ENCODE measurements at regions not wholly inside any gene's neighbourhood (a gene's known extent, or its start where the extent isn't known, plus 50 kb on each side); places are given as distances from the start of the nearest gene placed in this dataset.
"Not testable (repeated sequence)": the region's sequence is repeated elsewhere in the genome, so short reads cannot be mapped to it uniquely, and the experiment has no call there.

DNA sequence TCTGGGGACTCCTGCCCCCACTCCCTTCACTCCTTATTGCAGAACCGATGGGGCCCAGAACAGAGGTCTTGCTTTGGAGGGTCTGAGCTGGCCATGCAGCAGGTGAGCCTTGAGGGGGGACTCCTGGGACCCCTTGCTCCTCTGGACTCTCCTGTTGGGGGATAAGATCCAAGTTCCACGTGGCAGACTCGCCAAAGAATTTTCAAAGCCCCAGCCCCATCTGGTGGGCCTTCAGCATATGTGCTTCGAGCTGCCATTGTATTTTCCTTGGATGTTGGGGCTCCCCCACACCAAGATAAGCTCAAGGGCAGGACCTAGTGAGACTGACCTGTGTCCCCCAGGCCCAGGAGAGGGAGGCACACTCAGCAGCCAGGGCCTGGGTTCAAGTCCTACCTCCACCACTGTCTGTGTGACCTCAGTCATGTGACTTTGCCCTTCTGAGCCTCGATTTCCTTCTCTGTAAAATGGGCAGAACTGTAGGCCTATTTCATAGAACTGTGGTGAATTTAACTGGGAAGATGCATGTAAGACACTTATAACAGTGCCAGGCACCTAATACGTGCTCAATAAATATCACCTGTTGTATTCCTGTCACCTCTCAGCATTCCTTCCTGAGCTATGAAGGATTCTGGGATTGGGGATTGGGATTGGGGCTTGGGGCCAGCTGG is 115.5 kb downstream of the VEGFA start:
- DNase-seq (ENCODE audit: low spot score): no peak

- DNase-seq (ENCODE audit: low spot score): no peak
Measured at GRCh38 chr6:43884652-43885022, 114.6 kb downstream of the VEGFA start.

DNA sequence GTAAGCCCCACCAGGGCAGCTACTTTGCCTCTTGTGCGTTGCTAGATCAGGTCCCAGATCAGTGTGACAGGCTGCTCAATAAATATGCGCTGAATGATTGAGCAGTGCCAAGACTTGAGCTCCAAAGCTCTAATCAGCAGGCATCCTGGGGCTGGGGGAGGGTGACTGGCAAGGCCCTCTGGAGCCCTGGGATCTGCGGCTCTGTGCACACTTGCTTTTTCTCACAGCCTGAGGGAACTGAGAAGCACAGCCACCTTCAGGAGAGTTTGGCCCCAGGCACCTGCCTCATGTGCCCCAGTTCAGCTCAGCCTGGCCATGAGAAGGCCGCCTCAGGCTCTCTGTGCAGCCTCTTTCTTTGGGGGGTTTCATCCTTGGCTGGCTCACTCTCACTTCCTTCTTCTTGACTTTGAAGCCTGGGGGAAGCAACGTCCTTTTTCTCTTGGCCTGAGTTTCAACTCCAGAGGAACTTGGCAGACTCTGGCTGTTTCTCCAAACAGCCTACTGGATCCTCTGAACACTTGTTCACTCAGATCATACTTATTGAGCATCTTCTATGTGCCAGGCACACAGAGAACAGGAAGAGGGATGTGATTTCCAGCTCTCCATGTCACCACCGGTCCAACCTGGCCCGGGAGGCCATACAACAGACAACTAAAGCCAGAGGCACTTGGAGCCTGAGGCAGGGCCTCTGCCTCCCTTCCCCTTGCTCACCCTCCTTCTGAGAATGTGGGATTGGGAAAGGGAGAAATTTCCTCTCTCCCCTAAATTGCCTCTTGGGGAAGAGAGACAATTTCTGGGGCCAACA is 114.0 kb downstream of the VEGFA start:
- DNase-seq (ENCODE audit: low spot score): peak; percentile 64

DNA sequence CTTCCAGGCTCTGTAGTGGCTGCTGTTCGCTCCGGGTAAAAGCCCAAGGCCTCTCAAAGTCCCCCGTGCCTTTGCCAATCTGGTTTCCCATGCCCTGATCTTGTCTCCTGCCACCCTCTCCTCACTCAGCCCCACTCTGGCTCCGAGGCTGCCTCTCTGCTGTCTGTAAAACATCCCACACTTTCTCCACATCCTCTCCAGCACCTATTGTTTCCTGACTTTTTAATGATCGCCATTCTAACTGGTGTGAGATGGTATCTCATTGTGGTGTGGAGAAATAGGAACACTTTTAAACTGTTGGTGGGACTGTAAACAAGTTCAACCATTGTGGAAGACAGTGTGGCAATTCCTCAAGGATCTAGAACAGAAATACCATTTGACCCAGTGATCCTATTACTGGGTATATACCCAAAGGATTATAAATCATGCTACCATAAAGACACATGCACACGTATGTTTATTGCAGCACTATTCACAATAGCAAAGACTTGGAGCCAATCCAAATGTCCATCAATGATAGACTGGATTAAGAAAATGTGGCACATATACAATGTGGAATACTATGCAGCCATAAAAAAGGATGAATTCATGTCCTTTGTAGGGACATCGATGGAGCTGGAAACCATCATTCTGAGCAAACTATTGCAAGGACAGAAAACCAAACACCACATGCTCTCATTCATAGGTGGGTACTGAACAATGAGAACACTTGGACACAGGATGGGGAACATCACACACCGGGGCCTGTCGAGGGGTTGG is 112.9 kb downstream of the VEGFA start:
- DNase-seq (ENCODE audit: low spot score): not testable (repeated sequence)

DNA sequence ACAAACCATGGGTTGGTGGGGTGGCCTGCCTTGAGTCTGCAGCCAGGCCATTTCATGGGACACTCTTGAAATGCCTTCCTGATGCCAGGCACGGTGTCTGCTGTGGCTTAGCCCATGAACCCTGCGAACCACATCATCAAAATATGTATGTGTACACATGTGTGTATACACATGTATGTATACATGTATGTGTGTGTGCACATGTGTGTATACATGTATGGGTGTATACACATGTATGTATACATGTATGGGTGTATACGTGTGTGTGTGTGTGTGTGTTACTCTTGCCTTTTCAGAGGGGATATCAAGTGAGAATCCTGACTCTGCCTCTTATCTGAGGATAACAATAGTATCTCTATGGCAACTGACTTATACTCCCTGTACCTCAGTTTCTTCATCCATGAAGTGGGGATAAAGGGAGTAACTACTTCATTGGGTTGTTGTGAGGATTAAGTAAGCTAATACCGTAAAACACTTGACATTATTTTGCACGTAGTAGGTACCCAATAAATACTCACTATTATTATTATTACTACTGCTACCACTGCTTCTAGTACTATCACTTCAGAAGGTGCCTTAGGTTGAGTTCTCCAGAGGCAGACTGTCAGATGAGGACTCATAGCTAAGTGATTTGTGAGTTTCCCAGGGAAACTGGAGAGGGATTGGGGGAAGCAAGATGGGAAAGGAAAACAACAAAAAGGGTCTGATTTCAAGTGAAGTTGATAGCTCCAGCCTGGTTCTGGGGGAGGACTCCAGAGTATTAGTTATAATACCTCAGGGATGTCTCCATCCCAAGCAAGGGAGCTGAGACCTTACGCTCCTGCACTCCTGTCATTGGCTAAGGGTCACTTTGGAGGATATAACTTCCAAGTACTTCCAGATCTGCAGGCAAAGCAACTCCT is 110.5 kb downstream of the VEGFA start:
- DNase-seq (ENCODE audit: low spot score): no peak

DNA sequence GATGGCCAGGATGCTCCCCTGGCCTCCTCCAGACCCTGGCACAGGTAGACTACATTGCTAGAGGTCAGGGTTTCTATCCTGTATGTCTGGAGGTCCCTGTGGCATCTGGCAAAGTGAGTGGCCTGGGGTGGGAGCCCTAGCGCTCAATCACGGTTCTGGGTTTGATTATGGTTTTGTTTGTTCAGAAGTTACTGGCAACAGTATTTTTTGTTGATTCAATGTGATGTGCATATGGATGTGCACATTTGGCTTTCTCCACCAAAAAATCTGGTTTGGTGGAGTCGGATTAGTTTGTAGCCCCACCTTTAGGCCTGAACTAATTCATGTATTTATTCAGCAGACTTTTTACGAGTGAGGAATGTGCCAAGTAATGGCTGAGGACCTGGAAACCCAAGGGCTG is 109.7 kb downstream of the VEGFA start:
- DNase-seq (ENCODE audit: low spot score): no peak

GRCh38 chr6:43878823-43879495 is 108.9 kb downstream of the VEGFA start:
- peak; percentile 81 for DNase-seq (ENCODE audit: low spot score)

DNA sequence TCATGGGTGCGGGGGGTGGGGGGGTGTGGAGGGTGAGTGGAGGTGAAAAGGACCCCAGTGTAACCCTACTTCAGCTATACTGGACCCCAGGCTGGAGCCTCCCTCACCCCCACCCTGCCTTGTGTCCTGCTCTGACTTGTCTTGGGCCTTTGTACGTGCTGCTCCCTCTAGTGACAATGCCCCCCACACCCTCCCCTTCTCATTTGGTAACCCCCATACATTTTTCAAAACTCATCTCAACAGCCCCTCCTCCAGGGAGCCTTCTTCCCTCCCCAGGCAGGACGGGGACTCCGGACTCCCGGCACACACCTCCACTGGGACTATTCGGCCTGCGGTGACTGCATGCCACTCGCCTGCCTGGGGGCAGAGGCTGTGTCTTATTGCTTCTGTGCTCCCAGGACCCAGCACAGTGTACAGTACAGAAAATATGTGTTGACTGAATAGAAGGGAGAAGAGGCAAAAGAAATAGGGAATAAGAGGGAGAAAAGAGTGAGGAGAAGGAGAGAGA is 108.2 kb downstream of the VEGFA start:
- no peak for DNase-seq (ENCODE audit: low spot score)

DNA sequence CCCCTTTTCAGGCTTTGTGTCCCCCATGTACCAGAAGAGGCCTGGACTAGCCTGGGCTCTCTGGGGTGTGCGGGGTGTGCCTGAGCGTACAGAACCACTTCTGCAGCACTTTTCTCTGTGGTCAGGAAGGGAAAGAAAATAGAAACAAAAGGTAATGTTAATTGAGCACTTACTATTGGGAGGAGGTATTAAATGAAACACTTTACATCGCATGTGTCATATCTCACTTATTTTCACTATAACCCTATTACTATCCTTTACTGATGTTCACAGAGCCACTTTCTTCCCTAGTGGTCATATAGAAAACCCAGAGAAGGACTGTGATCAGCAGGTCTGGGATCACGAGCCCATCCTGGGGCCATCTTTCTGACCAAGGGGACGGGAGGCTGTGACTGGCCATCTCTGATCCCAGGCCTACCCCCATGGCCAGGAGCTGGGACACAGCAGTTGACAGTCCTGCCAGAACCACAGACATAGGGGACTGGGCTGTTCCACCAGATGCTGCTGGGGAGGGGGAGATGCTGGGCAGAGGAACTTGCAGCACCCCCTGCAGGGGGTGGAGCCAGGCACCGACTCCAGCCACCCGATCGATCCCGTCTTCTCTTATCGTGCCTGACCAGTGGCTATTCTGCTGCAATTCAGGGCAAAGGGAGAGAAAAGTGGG is 107.6 kb downstream of the VEGFA start:
- no peak for DNase-seq (ENCODE audit: low spot score)

- no peak for DNase-seq (ENCODE audit: low spot score)
Measured at GRCh38 chr6:43877036-43877435, 107.0 kb downstream of the VEGFA start.

DNA sequence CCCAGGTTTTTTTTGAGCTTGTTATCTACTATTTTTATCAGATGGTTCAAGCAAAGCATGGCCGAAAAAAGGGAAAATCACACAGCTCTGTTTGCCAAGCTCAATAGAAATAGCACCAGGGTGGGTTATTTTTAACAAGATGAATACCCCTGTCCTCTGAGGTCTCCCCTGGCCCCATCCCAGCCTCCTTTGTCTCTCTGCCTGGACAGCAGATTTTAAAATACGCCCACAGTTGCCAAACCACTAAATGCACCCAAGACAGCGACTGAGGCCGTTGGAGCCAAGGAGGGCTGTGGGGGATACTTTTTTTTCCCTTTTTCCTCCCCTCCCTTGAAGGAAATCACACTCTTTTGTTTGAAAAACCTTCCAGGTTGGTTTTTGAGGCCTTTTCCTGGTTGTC is 106.6 kb downstream of the VEGFA start:
- no peak for DNase-seq (ENCODE audit: low spot score)

GRCh38 chr6:43875849-43876572 is 106.0 kb downstream of the VEGFA start:
- no peak for DNase-seq (ENCODE audit: low spot score)

- DNase-seq (ENCODE audit: low spot score): no peak
Measured at GRCh38 chr6:43874814-43875590, 105.0 kb downstream of the VEGFA start.

- DNase-seq (ENCODE audit: low spot score): no peak
Measured at GRCh38 chr6:43873806-43874714, 104.0 kb downstream of the VEGFA start.

DNA sequence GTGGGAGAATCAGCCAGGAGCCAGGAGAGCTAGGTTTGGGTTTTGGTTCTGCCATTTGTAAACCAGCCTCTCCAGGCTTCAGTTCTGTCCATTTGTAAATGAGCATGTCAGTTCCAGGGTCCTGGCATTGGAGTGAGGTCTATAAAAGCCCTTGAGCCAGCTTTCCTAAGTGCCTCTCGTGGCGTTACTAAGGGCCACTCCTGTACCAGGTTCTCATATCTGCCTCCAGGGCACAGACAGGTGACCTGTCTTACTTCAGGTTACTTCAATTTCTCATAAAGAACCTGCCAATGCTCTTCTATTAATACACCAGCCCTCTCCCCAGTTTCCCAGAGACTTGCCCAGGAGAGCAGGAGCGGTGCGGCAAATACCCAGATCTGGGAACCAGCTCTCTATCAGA is 101.9 kb downstream of the VEGFA start:
- no peak for DNase-seq (ENCODE audit: low spot score)

DNA sequence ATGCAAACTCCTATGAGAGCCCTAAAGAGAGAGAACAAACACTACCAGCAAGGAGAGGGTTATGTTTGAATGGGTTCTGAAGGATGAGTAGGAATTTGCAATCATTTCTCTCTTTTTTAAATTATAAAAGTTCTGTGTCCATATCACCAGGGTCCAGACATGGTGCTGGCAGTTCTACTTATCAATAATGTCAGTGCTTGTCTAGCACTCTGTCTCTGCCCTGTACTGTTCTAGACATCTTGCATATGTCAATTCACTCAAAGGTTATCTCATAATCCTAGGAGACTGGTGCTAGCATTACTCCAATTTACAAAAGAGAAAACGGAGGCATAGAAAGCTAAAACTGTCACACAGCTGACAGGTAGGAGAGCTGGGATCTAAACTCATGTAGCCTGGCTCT is 101.3 kb downstream of the VEGFA start:
- no peak for DNase-seq (ENCODE audit: low spot score)

DNA sequence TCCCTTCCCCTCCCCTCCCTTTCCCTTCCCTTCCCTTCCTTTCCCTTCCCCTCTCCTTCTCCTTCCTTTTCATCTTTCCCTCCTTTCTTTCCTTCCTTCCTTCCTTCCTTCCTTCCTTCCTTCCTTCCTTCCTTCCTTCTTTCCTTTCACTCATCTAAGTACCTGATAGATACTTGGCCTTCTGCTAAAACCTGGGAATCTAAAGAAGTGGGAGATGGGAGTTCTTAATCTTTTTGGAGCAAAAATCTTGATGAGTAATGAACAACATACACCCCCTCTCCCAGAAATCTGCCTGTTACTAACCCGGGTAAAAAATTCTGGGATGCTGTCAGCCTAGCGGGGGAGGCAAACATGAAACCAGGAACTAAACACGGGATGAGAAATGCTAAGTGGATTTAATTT is 100.7 kb downstream of the VEGFA start:
- DNase-seq (ENCODE audit: low spot score): no peak

Data from pons (tissue), 1 donor.